Mesothelial cell of epicardium (in vitro differentiated cells): ENCODE measurements at regions not wholly inside any gene's neighbourhood (a gene's known extent, or its start where the extent isn't known, plus 50 kb on each side); places are given as distances from the start of the nearest gene placed in this dataset.

Source experiments
- DNase-seq, 2 experiments: peaks; one replicate each; pipeline ENCODE4 v3.0.0; 2021; ENCODE audit warnings: low spot score in 2 of 2; ENCODE audit not compliant: unreplicated experiment in 2 of 2
- H3K27ac Mint-ChIP-seq: 2 replicates; pipeline ENCODE4 v1.8.0; 2021; ENCODE audit warnings: mixed read lengths
- H3K27me3 Mint-ChIP-seq: 2 replicates; pipeline ENCODE4 v1.8.0; 2021; ENCODE audit warnings: low read depth, mixed read lengths
- H3K36me3 Mint-ChIP-seq: 2 replicates; pipeline ENCODE4 v1.8.0; 2021; ENCODE audit warnings: mixed read lengths
- H3K4me1 Mint-ChIP-seq: 2 replicates; pipeline ENCODE4 v1.8.0; 2021; ENCODE audit warnings: mixed read lengths
- H3K4me3 Mint-ChIP-seq: 2 replicates; pipeline ENCODE4 v1.8.0; 2021; ENCODE audit warnings: mild to moderate bottlenecking, moderate library complexity, mixed read lengths
- H3K9me3 Mint-ChIP-seq: 2 replicates; pipeline ENCODE4 v1.8.0; 2021; ENCODE audit warnings: mixed read lengths
- TF ChIP-seq, protein P1 (sequence below): fragments of 200-600 bp; sonication (generic); IDR thresholded peaks from one replicate; pipeline ENCODE4 v1.5.0; 2021; ENCODE audit warnings: antibody characterized with exemption; ENCODE audit not compliant: unreplicated experiment

DNA sequence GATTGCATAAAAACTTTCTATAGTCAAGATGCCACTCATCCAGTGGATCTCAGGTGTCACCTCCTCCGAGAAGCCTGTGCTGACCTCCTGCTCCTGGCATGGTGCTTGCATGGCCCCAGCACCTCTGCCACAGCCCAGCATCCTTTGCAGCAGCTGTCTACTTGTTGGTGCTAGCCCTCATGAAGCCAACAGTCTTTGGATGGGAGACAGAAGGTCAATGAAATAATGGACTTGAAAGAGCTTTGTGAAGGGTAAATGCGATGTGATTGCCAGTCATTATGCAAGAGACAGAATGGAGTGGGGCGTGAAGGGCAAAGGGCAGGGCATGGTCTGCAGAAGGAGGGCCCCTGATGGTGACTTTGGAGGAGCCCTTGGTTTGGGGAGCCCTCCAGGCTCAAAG is 63.0 kb upstream of the CLMN start:
- peaks cover 12% of the 10 kb centered on the region for H3K4me1 Mint-ChIP-seq
- peaks cover 24% of the 10 kb centered on the region for H3K9me3 Mint-ChIP-seq
- TF ChIP-seq, protein P1, sequence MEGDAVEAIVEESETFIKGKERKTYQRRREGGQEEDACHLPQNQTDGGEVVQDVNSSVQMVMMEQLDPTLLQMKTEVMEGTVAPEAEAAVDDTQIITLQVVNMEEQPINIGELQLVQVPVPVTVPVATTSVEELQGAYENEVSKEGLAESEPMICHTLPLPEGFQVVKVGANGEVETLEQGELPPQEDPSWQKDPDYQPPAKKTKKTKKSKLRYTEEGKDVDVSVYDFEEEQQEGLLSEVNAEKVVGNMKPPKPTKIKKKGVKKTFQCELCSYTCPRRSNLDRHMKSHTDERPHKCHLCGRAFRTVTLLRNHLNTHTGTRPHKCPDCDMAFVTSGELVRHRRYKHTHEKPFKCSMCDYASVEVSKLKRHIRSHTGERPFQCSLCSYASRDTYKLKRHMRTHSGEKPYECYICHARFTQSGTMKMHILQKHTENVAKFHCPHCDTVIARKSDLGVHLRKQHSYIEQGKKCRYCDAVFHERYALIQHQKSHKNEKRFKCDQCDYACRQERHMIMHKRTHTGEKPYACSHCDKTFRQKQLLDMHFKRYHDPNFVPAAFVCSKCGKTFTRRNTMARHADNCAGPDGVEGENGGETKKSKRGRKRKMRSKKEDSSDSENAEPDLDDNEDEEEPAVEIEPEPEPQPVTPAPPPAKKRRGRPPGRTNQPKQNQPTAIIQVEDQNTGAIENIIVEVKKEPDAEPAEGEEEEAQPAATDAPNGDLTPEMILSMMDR = no peak
- H3K27me3 Mint-ChIP-seq = peaks cover 4% of the 10 kb centered on the region
- H3K27ac Mint-ChIP-seq = no peak overlapping the region
- DNase-seq = no peak
- peaks cover 4% of the 10 kb centered on the region for H3K36me3 Mint-ChIP-seq
- no peak overlapping the region for H3K4me3 Mint-ChIP-seq

DNA sequence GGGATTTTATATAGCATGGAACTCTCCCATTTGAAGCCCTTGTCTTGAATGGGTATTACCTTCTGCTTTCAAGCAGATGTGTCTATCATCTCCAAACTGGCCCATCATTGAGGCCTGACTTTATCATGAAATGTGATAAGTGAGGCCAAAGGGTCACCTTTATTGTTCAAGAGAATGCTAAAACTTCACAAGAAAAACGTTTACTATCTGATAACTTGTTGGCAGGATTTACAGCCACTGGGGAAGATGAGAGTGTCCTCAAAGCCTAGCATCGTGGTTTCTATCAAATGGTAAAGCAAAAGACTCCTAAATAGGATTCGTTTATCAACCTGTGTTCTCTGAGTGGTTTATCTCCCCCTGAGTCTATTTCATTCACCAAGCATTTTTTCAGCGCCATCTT is 62.0 kb upstream of the CLMN start:
- H3K4me3 Mint-ChIP-seq = no peak overlapping the region

DNA sequence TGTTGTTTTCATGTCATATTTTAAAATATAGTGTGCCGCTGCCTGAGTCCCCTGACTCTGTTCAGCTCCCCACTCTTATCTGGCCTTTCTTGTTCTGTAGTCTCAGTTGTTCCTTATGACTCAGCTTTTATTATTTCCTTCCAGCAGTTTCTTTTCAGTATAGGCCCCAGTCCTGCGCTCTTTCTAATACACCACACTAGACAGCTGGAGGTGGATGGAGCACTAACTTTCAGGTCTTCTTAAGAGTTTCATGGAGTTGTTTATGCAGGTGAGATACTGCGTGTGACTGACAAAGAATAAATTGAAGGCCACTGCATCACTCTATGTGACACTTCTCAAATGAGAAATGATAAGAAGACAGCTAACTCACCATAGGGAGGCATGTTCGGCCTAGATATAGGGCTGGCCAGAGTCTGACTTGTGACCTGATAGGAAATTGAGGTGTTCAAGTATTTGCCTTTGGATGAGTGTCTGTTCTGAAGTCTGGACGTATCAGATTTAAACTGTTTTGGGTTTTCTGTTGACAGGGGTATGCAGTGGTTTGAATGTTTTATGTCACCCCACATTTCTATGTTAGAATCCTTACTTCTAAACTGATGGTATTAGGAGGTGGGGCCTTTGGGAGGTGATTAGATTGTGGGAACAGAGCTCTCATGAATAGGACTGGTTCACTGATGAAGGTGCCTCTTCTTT is 60.8 kb upstream of the CLMN start:
- Mint-ChIP-seq H3K9me3 (peaks cover 24% of the 10 kb centered on the region), H3K27ac (no peak overlapping the region), H3K36me3 (peaks cover 4% of the 10 kb centered on the region), H3K4me1 (no peaks in the 10 kb centered on the region), H3K27me3 (peaks cover 11% of the 10 kb centered on the region), H3K4me3 (no peak overlapping the region)
- TF ChIP-seq, protein P1 = no peak
- no peak for DNase-seq

More for the DNA sequence above, 62.0 kb upstream of the CLMN start:
- Mint-ChIP-seq H3K27ac (no peak overlapping the region), H3K36me3 (peaks cover 4% of the 10 kb centered on the region), H3K4me1 (peaks cover 2% of the 10 kb centered on the region), H3K27me3 (peaks cover 4% of the 10 kb centered on the region), H3K9me3 (peaks cover 24% of the 10 kb centered on the region)
- TF ChIP-seq, protein P1 = no peak
- DNase-seq = no peak

DNA sequence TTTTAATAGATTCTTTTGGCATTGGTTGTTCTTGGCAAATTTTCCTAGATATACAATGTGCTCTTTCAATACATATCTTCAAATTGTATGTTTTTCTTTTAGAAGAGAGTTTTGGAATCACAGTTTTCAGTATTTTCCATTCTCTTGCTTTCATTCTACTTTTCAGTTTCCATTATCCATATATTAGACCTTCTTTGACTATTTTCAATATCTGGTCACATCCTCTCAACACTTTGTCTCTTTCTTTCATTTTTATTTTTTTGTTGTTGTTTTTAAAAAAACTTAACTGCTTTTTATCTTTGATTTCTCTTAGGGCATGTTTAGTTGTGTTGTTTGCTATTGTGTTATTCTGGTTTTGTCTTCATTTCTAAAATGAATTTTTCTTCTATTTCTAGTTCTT is 59.9 kb upstream of the CLMN start:
- Mint-ChIP-seq H3K4me1 (no peaks in the 10 kb centered on the region), H3K27me3 (peaks cover 15% of the 10 kb centered on the region), H3K27ac (no peak overlapping the region), H3K4me3 (no peak overlapping the region), H3K9me3 (peaks cover 24% of the 10 kb centered on the region), H3K36me3 (peaks cover 4% of the 10 kb centered on the region)
- no peak for DNase-seq
- TF ChIP-seq, protein P1 = no peak

DNA sequence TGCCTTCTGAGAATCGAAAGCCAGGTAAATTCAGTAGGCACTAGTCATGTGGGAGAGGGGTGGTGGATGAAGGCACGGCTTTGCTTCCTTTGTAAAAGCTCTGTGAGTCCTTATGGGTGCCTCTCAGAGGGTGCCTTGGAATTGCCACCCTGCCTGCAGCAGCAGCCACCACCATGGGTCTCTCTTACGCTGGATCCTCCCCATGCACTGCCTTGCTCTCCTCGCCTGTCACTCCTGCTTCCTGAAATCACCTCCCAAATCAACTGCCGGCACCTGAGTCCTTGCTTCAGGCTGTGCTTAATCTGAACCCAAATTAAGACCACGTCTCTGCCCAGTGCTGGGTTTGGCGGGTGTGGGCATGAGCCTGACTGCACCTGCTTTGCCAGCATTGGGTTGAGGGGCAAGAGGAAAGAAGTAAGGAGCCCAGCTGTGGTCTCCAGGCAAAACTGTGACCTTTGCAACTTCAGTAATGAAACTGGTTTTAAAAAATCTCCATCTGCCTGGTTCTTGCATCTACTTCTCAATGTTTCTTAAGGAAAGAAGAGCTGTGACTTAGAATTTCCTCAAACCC is 55.9 kb upstream of the CLMN start:
- no peak for DNase-seq
- Mint-ChIP-seq H3K27ac (no peak overlapping the region), H3K9me3 (peaks cover 18% of the 10 kb centered on the region), H3K4me1 (peaks cover 3% of the 10 kb centered on the region), H3K4me3 (no peak overlapping the region), H3K36me3 (peaks cover 4% of the 10 kb centered on the region), H3K27me3 (peaks cover 22% of the 10 kb centered on the region)
- TF ChIP-seq, protein P1 = no peak
